SK-N-SH treated with all-trans-retinoic acid at 6 μM for 48 hours (cell line): ENCODE measurements at regions not wholly inside any gene's neighbourhood (a gene's known extent, or its start where the extent isn't known, plus 50 kb on each side); places are given as distances from the start of the nearest gene placed in this dataset.
"Not testable (repeated sequence)": the region's sequence is repeated elsewhere in the genome, so short reads cannot be mapped to it uniquely, and the experiment has no call there.

Experiments used
- ATAC-seq: fragments of 200-7000 bp; cut with Tn5 transposase; 3 replicates; pipeline ENCODE4 v1.9.1; 2020; ENCODE audit warnings: mild to moderate bottlenecking, moderate library complexity
- ARNTL ChIP-seq: fragments of 450-650 bp; formaldehyde crosslinking; IDR thresholded peaks from 2 replicates; pipeline ENCODE4 v1.5.0; 2020; ENCODE audit warnings: low read depth, mild to moderate bottlenecking, moderate library complexity, borderline replicate concordance
- BACH2 ChIP-seq: fragments of 250-450 bp; sonication (Bioruptor Pico); IDR thresholded peaks from 2 replicates; pipeline ENCODE4 v1.9.0; 2021; ENCODE audit warnings: mild to moderate bottlenecking, borderline replicate concordance
- CSDC2 ChIP-seq: fragments of 250-450 bp; sonication (Bioruptor Pico); IDR thresholded peaks from 2 replicates; pipeline ENCODE4 v1.5.0; 2020; ENCODE audit warnings: mild to moderate bottlenecking, moderate library complexity
- ESRRG ChIP-seq: fragments of 250-450 bp; sonication (Bioruptor Pico); IDR thresholded peaks from 2 replicates; pipeline ENCODE4 v1.6.1; 2021; ENCODE audit warnings: mild to moderate bottlenecking
- GLIS3 ChIP-seq: fragments of 250-450 bp; sonication (Bioruptor Pico); IDR thresholded peaks from 2 replicates; pipeline ENCODE4 v1.5.0; 2020; ENCODE audit warnings: mild to moderate bottlenecking, moderate library complexity
- OSR1 ChIP-seq: fragments of 250-450 bp; sonication (Bioruptor Pico); IDR thresholded peaks from 2 replicates; pipeline ENCODE4 v1.8.0; 2022; ENCODE audit warnings: moderate library complexity, mild to moderate bottlenecking, inconsistent platforms
- PATZ1 ChIP-seq: fragments of 250-450 bp; sonication (Bioruptor Pico); IDR thresholded peaks from 2 replicates; pipeline ENCODE4 v1.8.0; 2020; ENCODE audit warnings: mild to moderate bottlenecking, moderate library complexity, borderline replicate concordance
- POU6F1 ChIP-seq: fragments of 250-450 bp; sonication (Bioruptor Pico); IDR thresholded peaks from 2 replicates; pipeline ENCODE4 v1.8.0; 2021; ENCODE audit warnings: low read depth, mild to moderate bottlenecking, moderate library complexity, borderline replicate concordance
- PPARA ChIP-seq: fragments of 250-450 bp; sonication (Bioruptor Pico); IDR thresholded peaks from 2 replicates; pipeline ENCODE4 v1.5.0; 2020; ENCODE audit warnings: mild to moderate bottlenecking, borderline replicate concordance
- RARB ChIP-seq: fragments of 250-450 bp; sonication (Bioruptor Pico); IDR thresholded peaks from 2 replicates; pipeline ENCODE4 v1.8.0; 2021; ENCODE audit warnings: mild to moderate bottlenecking, moderate library complexity
- SNAI2 ChIP-seq: fragments of 250-450 bp; sonication (Bioruptor Pico); IDR thresholded peaks from 2 replicates; pipeline ENCODE4 v1.5.0; 2020; ENCODE audit warnings: mild to moderate bottlenecking, moderate library complexity
- TCF4 ChIP-seq: fragments of 250-450 bp; sonication (Bioruptor Pico); IDR thresholded peaks from 2 replicates; pipeline ENCODE4 v1.8.0; 2021; ENCODE audit warnings: mild to moderate bottlenecking, moderate library complexity, borderline replicate concordance
- TOX ChIP-seq: fragments of 250-450 bp; sonication (Bioruptor Pico); IDR thresholded peaks from 2 replicates; pipeline ENCODE4 v1.8.0; 2021; ENCODE audit warnings: mild to moderate bottlenecking, moderate library complexity, borderline replicate concordance
- TSHZ2 ChIP-seq: fragments of 250-450 bp; sonication (Bioruptor Pico); IDR thresholded peaks from 2 replicates; pipeline ENCODE4 v1.5.0; 2020; ENCODE audit warnings: mild to moderate bottlenecking, moderate library complexity
- ZC3H10 ChIP-seq: fragments of 250-450 bp; sonication (Bioruptor Pico); IDR thresholded peaks from 2 replicates; pipeline ENCODE4 v1.5.1; 2021; ENCODE audit warnings: mild to moderate bottlenecking, moderate library complexity
- ZFP3 ChIP-seq: fragments of 250-450 bp; sonication (Bioruptor Pico); IDR thresholded peaks from 2 replicates; pipeline ENCODE4 v1.5.0; 2020; ENCODE audit warnings: mild to moderate bottlenecking, moderate library complexity
- ZFP30 ChIP-seq: fragments of 450-650 bp; formaldehyde crosslinking; IDR thresholded peaks from 2 replicates; pipeline ENCODE4 v1.5.0; 2022; ENCODE audit warnings: mild to moderate bottlenecking, moderate library complexity
- ZNF565 ChIP-seq: fragments of 450-650 bp; formaldehyde crosslinking; conservative IDR thresholded peaks from 2 replicates; pipeline ENCODE4 v1.5.0; 2020; ENCODE audit warnings: low read depth, mild to moderate bottlenecking, moderate library complexity
- ZNF70 ChIP-seq: fragments of 450-650 bp; formaldehyde crosslinking; IDR thresholded peaks from 2 replicates; pipeline ENCODE4 v1.5.0; 2020; ENCODE audit warnings: mild to moderate bottlenecking, moderate library complexity
- ZNF8 ChIP-seq: fragments of 450-650 bp; formaldehyde crosslinking; IDR thresholded peaks from 2 replicates; pipeline ENCODE4 v1.5.0; 2020; ENCODE audit warnings: mild to moderate bottlenecking, moderate library complexity
- TF ChIP-seq, protein P1 (sequence below): fragments of 250-450 bp; sonication (Bioruptor Pico); IDR thresholded peaks from 2 replicates; pipeline ENCODE4 v1.5.1; 2020; ENCODE audit warnings: low read depth, mild to moderate bottlenecking, moderate library complexity

DNA sequence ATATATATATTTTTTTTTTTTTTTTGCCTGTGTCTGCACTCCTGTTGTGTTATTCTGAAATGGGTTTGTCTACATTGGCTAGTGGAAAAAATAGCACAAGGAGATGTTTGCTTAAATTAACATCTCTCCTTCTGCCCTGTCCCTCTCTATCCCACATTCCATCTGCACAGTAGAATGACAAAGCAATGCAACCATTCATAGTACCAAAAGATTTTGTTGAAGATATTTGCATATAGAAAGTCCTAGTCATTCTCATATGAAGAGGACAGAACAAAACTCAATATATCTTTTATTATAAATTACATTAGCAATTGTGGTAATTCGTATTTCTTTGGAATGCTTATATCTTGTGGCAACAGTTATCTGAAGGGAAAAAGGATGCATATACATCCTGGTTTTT lies 88.3 kb upstream of the AGA start (continued):
- TF ChIP-seq, protein P1, sequence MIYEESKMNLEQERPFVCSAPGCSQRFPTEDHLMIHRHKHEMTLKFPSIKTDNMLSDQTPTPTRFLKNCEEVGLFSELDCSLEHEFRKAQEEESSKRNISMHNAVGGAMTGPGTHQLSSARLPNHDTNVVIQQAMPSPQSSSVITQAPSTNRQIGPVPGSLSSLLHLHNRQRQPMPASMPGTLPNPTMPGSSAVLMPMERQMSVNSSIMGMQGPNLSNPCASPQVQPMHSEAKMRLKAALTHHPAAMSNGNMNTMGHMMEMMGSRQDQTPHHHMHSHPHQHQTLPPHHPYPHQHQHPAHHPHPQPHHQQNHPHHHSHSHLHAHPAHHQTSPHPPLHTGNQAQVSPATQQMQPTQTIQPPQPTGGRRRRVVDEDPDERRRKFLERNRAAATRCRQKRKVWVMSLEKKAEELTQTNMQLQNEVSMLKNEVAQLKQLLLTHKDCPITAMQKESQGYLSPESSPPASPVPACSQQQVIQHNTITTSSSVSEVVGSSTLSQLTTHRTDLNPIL (CRISPR knock-in tag), result no peak
- no peak for TF ChIP-seq ZNF565 (CRISPR knock-in tag)

GRCh38 chr4:177532358-177532757 lies 90.1 kb upstream of the AGA start:
- no peak for ATAC-seq
- TF ChIP-seq ZNF565 (CRISPR knock-in tag) (no peak), RARB (CRISPR knock-in tag) (no peak), GLIS3 (CRISPR knock-in tag) (no peak), OSR1 (CRISPR knock-in tag) (no peak), TSHZ2 (no peak), CSDC2 (CRISPR knock-in tag) (no peak), ZNF70 (no peak), ESRRG (CRISPR knock-in tag) (no peak), ZFP30 (no peak)
- TF ChIP-seq, protein P1 (CRISPR knock-in tag), result no peak

DNA sequence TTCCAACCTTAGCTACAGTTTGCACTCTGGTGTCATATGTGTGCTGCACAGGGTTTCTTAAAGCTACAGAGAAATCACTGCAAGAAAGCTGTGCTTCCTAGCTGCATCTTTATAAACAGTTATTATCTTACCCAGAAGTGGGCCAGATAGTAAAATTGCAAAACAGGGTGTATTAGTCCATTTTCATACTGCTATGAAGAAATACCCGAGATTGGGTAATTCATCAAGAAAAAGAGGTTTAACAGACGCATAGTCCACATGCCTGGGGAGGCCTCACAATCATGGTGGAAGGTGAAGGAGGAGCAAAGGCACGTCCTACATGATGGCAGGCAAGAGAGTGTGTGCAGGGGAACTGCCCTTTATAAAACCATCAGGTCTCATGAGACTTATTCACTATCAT lies 92.6 kb upstream of the AGA start:
- not testable (repeated sequence) for ATAC-seq

DNA sequence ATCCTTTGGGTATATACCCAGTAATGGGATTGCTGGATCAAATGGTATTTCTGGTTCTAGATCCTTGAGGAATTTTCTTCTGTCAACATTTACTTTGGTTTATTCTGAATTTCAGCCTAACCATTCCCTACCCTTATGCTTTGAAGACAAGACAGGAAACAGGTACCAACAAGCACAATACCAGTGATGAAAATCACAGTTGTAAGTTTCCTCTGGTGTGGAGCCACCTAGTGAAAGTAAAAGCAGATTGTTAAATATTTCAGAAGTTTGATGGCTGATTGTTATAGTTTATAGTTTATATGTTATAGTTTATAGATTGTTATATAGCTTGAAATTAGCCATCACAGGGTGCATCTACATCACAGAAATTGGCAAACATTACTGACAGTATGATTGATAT lies 104.5 kb upstream of the AGA start:
- ATAC-seq, result no peak
- TF ChIP-seq, protein P1 (CRISPR knock-in tag), result no peak
- TF ChIP-seq ZFP3 (CRISPR knock-in tag) (no peak), TSHZ2 (no peak), ZNF8 (CRISPR knock-in tag) (no peak), TCF4 (CRISPR knock-in tag) (no peak), POU6F1 (CRISPR knock-in tag) (no peak), PPARA (CRISPR knock-in tag) (no peak), ZC3H10 (CRISPR knock-in tag) (no peak), ZNF565 (CRISPR knock-in tag) (no peak), ZNF70 (no peak), ARNTL (CRISPR knock-in tag) (no peak), PATZ1 (CRISPR knock-in tag) (no peak), BACH2 (CRISPR knock-in tag) (no peak), TOX (CRISPR knock-in tag) (no peak), SNAI2 (no peak)
